Lung (tissue), 11 donors: ENCODE measurements at regions not wholly inside any gene's neighbourhood (a gene's known extent, or its start where the extent isn't known, plus 50 kb on each side); places are given as distances from the start of the nearest gene placed in this dataset.

Source experiments
- ATAC-seq: fragments of 200-7000 bp; cut with Tn5 transposase; one replicate; pipeline ENCODE4 v1.9.1; 2020; ENCODE audit warnings: moderate number of reproducible peaks; ENCODE audit not compliant: insufficient read depth, low FRiP score
- DNase-seq, 3 donors: peaks; one replicate each; pipeline ENCODE4 v3.0.0-alpha.2; 2013 to 2017
- H3K27ac ChIP-seq, 2 donors: one replicate each; pipeline ENCODE4 v1.5.1; 2013; ENCODE audit warnings: mild to moderate bottlenecking in 2 of 2, moderate library complexity in 2 of 2, control low read depth in 1 of 2, inconsistent platforms in 1 of 2, low read depth in 1 of 2, low read length in 1 of 2
- H3K27me3 ChIP-seq, 3 donors: one replicate each; pipeline ENCODE4 v1.5.1; 2013; ENCODE audit warnings: low read length in 2 of 3; ENCODE audit not compliant: control insufficient read depth in 3 of 3, insufficient read depth in 3 of 3
- H3K36me3 ChIP-seq, 4 donors: one replicate each; pipeline ENCODE4 v1.5.1; 2013; ENCODE audit warnings: low read length in 4 of 4, mild to moderate bottlenecking in 1 of 4, moderate library complexity in 1 of 4; ENCODE audit not compliant: control insufficient read depth in 4 of 4, insufficient read depth in 4 of 4
- H3K4me1 ChIP-seq, 5 donors: one replicate each; pipeline ENCODE4 v1.5.1; 2013; ENCODE audit warnings: low read length in 5 of 5, mild to moderate bottlenecking in 2 of 5, moderate library complexity in 1 of 5; ENCODE audit not compliant: control insufficient read depth in 5 of 5, insufficient read depth in 5 of 5
- H3K4me3 ChIP-seq: one replicate; pipeline ENCODE4 v1.5.1; 2013; ENCODE audit warnings: mild to moderate bottlenecking, control low read depth, moderate library complexity
- H3K9ac ChIP-seq, 2 donors: one replicate each; pipeline ENCODE4 v1.5.1; 2013; ENCODE audit warnings: low read length in 2 of 2, control low read depth in 1 of 2; ENCODE audit not compliant: insufficient read depth in 1 of 2
- H3K9me3 ChIP-seq, 4 donors: one replicate each; pipeline ENCODE4 v1.5.1; 2013; ENCODE audit warnings: low read length in 3 of 4, mild to moderate bottlenecking in 1 of 4, moderate library complexity in 1 of 4; ENCODE audit not compliant: control insufficient read depth in 4 of 4, insufficient read depth in 3 of 4
- CTCF ChIP-seq: IDR thresholded peaks from 2 replicates; pipeline ENCODE4 v1.5.1; 2012; ENCODE audit warnings: mild to moderate bottlenecking; ENCODE audit errors: control extremely low read depth, extremely low read depth
- WGBS, 2 donors: extraction: QIAGEN DNeasy Blood & Tissue Kit; methylation state at CpG; one replicate each; pipeline ENCODE4 v1.1.7; 2013; 5-methylcytosine and 5-hydroxymethylcytosine counted together
- donor health status: control.
- donor health status: control.
- donor health status: Bipolar disorder and iron deficiency.
- donor health status: healthy.
- donor health status: DM: yes; HTN: yes; CAD: no.

GRCh38 chr2:19416784-19417684 is 58.6 kb upstream of the OSR1 start:
- 74 to 81% methylated on average over 3 of the region's 3 CpGs for WGBS, 2 donors
- H3K9ac ChIP-seq, result no peak overlapping the region
- H3K27ac ChIP-seq, result no peak overlapping the region
- no peaks in the 10 kb centered on the region for H3K36me3 ChIP-seq
- H3K9me3 ChIP-seq, result peaks cover 0 to 5% (median 2%) of the 10 kb centered on the region in 4 donors
- no peaks in the 10 kb centered on the region for H3K4me1 ChIP-seq
- no peak overlapping the region for H3K4me3 ChIP-seq
- no peak for TF ChIP-seq CTCF
- H3K27me3 ChIP-seq, result no peaks in the 10 kb centered on the region
- DNase-seq (peak in 1 of 3 donors; percentile 3), ATAC-seq (no peak)

- no peak for ATAC-seq
- TF ChIP-seq CTCF, result no peak
- 77 to 88% methylated on average over 2 of the region's 2 CpGs for WGBS, 2 donors
These were observed 57.7 kb upstream of the OSR1 start for GRCh38 chr2:19416083-19416482.

GRCh38 chr2:19409046-19409445 is 50.6 kb upstream of the OSR1 start:
- H3K9me3 ChIP-seq, result peaks cover 0 to 5% (median 2%) of the 10 kb centered on the region in 4 donors
- WGBS, 2 donors, result 64 to 76% methylated on average over 2 of the region's 2 CpGs
- DNase-seq (peak in 2 of 3 donors; percentile 43 to 67), ATAC-seq (no peak)
- no peak overlapping the region for H3K4me3 ChIP-seq
- H3K27ac ChIP-seq, result no peak overlapping the region
- no peaks in the 10 kb centered on the region for H3K36me3 ChIP-seq
- no peak for TF ChIP-seq CTCF
- no peaks in the 10 kb centered on the region for H3K27me3 ChIP-seq
- no peak overlapping the region for H3K9ac ChIP-seq
- H3K4me1 ChIP-seq, result peaks cover 0 to 3% (median 0%) of the 10 kb centered on the region in 5 donors

More at GRCh38 chr2:19416083-19416482, 57.7 kb upstream of the OSR1 start:
- no peaks in the 10 kb centered on the region for H3K27me3 ChIP-seq
- H3K27ac ChIP-seq, result no peak overlapping the region
- H3K36me3 ChIP-seq, result no peaks in the 10 kb centered on the region
- no peak for DNase-seq
- peaks cover 0 to 5% (median 2%) of the 10 kb centered on the region in 4 donors for H3K9me3 ChIP-seq
- no peaks in the 10 kb centered on the region for H3K4me1 ChIP-seq
- no peak overlapping the region for H3K9ac ChIP-seq
- H3K4me3 ChIP-seq, result no peak overlapping the region
